Cardiac fibroblast (primary cell): ENCODE measurements at regions not wholly inside any gene's neighbourhood (a gene's known extent, or its start where the extent isn't known, plus 50 kb on each side); places are given as distances from the start of the nearest gene placed in this dataset.

Source experiments
- DNase-seq, 2 donors: peaks; one replicate each; pipeline versions ENCODE4 v3.0.0 to v3.0.0-alpha.2; 2010; ENCODE audit warnings: low read depth in 2 of 2
- H3K4me3 ChIP-seq, 2 donors: replicated peaks in 1 of 2; 1 replicate in 1 of 2; 2 replicates in 1 of 2; pipeline ENCODE4 v1.5.1; 2011; ENCODE audit warnings: low read depth in 2 of 2, low read length in 2 of 2, mild to moderate bottlenecking in 2 of 2, moderate library complexity in 1 of 2
- CTCF ChIP-seq: IDR thresholded peaks from one replicate; pipeline ENCODE4 v1.5.1; 2011; ENCODE audit warnings: low read depth, mild to moderate bottlenecking, low read length, inconsistent platforms

- no peak for DNase-seq
- no peak for TF ChIP-seq CTCF
- no peak overlapping the region for H3K4me3 ChIP-seq
These were observed 287.0 kb upstream of the RASGEF1B start for GRCh38 chr4:81758574-81759264.

GRCh38 chr4:81757691-81758090 lies 286.0 kb upstream of the RASGEF1B start:
- peak in 1 of 2 donors; percentile 23 for DNase-seq
- H3K4me3 ChIP-seq, result no peak overlapping the region
- TF ChIP-seq CTCF, result no peak

- H3K4me3 ChIP-seq, result no peak overlapping the region
- no peak for DNase-seq
- no peak for TF ChIP-seq CTCF
These were observed 285.3 kb upstream of the RASGEF1B start for GRCh38 chr4:81756973-81757372.

GRCh38 chr4:81756042-81756441 lies 284.3 kb upstream of the RASGEF1B start:
- no peak for DNase-seq
- H3K4me3 ChIP-seq, result no peak overlapping the region
- no peak for TF ChIP-seq CTCF

- no peak for DNase-seq
- H3K4me3 ChIP-seq, result no peak overlapping the region
- TF ChIP-seq CTCF, result no peak
These were observed 282.5 kb upstream of the RASGEF1B start for GRCh38 chr4:81754169-81754568.

GRCh38 chr4:81751531-81752289 lies 280.0 kb upstream of the RASGEF1B start:
- TF ChIP-seq CTCF, result no peak

More at GRCh38 chr4:81751531-81752289, 280.0 kb upstream of the RASGEF1B start:
- DNase-seq, result no peak
- H3K4me3 ChIP-seq, result no peak overlapping the region
